ENCODE measurements at regions not wholly inside any gene's neighbourhood (a gene's known extent, or its start where the extent isn't known, plus 50 kb on each side); places are given as distances from the start of the nearest gene placed in this dataset.
"Not testable (repeated sequence)": the region's sequence is repeated elsewhere in the genome, so short reads cannot be mapped to it uniquely, and the experiment has no call there.

- intact Hi-C loops (cut with micrococcal nuclease) = no loop called here
Observed at GRCh38 chr11:91366816-91367215, 857.8 kb upstream of the FAT3 start.

DNA sequence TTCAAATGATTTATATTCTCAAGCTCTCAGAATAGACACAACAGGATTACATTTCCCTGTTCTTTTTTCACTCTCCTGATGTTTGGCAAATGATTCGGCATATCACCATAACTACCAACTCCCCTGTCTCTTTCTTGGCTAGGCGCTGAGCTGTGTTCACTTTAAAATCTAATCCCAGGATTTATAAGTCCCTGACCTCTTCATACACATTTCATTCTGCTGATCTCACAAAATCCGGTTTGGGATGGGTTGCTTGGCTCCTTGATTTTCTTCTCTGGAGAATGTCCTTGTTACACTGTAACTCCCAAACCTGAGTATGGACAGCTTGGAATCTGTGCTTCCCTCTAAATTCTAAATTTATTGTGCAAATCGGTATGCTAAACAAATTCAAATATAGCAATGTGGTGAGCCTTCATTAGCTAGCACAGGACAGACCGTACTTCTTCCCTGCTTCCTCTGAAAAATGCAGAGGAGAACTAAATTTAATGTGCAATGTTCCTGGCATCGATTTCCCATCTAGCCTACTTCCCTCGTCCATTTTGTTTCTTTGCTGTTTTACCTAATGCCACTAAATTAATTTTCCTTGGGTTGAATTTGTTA, 858.5 kb upstream of the FAT3 start:
- intact Hi-C loops (cut with micrococcal nuclease) = no loop called here

- intact Hi-C loops (cut with micrococcal nuclease) = no loop called here
Observed at GRCh38 chr11:91350931-91351330, 873.7 kb upstream of the FAT3 start.

DNA sequence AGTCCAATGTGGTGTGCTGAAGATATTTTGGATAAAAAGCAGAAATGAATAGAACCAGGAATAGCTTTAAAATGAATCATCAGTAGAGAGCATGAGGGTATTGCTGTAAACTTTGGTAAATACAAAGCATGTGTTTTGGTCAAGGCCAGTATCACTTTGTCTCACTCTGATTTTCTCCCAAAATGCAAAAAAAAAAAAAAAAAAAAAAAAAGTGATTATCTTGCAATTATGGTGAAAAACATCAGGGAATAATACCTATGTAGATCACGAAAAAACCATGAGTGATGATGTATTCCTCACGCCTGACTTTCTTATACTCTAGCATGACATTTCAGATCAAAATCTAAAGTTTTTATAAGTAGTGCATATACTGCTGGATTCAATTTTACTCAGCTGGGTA, 897.9 kb upstream of the FAT3 start:
- intact Hi-C loops (cut with micrococcal nuclease) = no loop called here

- intact Hi-C loops (cut with micrococcal nuclease) = no loop called here
Observed at GRCh38 chr11:91326280-91326679, 898.3 kb upstream of the FAT3 start.

- intact Hi-C loops (cut with micrococcal nuclease) = no loop called here
Observed at GRCh38 chr11:91314521-91314920, 910.1 kb upstream of the FAT3 start.

DNA sequence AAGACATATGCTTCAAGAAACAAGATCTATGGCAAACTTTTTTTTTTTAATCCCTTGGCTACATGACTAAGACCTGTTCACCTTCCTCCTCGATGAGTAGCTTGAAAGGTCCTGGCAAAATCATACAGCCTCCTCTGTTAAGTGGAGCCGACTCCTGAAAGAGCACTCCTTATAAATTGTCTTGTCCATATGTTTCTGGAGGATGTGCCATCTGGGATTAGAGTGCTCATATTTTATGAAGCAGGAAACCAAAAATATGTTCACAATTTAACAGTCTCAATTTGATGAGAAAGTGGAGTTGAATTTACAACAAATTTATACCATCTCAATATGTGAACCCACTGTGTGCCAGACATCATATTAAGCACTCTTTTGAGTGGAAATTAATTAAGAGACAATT, 912.1 kb upstream of the FAT3 start:
- intact Hi-C loops (cut with micrococcal nuclease) = no loop called here

GRCh38 chr11:91310085-91310484, 914.5 kb upstream of the FAT3 start:
- intact Hi-C loops (cut with micrococcal nuclease) = no loop called here

GRCh38 chr11:91308069-91308468, 916.5 kb upstream of the FAT3 start:
- intact Hi-C loops (cut with micrococcal nuclease) = no loop called here

DNA sequence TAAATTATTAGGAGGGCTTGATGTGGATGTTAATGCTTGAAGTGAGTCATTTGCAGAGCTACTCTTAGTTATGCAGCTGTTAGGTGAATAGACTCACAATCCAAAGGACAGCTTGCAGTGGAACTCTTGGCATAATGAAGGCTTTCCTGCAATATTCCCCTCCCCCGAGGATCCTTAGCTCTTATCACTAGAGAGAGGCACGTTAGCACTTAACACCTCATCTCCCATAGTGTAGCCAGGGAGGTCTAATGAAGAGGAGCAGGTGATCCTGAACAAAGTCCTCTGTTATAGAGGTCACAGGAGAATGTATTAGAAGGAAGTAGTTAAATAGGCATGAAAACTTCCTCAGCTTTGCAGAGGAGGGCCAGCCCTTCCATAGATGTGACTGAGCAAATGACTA, 919.2 kb upstream of the FAT3 start:
- intact Hi-C loops (cut with micrococcal nuclease) = no loop called here

DNA sequence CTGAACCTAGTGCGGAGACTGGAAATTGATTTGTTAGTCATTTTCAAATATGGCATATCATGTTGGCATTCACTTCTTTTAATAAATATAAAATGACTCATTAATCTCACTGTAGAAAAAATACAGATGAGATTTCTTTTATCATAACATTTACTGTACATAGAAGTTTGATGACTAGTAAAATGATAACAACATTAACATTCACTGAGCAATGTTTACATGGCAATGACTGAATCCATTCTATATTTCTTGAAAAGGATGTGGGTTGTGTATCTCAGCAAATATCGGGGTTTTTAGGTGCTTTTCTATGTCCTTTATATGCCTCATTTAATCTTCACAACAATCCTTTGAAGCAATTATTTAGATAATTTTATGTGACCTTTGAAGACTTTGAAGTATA, 920.9 kb upstream of the FAT3 start:
- intact Hi-C loops (cut with micrococcal nuclease) = no loop called here

DNA sequence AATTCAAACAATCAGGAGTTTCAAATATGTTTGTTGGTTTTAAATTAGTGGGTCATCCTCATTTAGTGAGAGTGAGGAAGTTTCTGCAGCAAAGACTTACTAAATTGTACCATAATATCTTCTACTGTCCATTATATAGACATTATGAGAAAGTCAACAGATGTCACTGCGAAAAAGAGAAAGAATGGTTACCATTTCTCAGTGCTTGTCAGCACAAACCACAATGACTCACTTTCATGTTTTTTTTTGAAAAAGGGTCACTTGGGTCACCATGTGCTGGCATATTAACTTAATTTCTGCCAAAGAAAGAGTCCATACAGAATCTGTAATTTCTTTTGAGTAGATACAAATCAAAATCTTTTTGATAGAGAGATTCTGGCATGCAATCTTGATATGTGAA, 924.6 kb upstream of the FAT3 start:
- intact Hi-C loops (cut with micrococcal nuclease) = no loop called here

DNA sequence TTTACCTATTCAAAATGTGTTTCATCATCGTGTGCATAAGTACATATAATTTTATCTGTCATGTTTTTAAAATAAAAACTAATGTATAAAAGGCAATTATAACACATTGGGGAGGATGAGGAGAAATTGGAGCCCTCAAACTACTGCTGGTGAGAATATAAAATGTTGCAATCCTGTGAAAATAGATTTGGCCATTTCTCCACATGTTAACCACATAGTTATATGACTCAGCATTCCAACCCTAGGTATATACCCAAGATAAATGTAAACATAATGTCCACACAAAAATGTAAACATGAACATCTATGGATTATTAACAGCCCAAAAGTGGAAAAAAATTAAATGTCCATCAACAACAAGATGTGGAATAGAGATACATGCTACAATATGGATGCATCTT, 928.0 kb upstream of the FAT3 start:
- intact Hi-C loops (cut with micrococcal nuclease) = no loop called here

DNA sequence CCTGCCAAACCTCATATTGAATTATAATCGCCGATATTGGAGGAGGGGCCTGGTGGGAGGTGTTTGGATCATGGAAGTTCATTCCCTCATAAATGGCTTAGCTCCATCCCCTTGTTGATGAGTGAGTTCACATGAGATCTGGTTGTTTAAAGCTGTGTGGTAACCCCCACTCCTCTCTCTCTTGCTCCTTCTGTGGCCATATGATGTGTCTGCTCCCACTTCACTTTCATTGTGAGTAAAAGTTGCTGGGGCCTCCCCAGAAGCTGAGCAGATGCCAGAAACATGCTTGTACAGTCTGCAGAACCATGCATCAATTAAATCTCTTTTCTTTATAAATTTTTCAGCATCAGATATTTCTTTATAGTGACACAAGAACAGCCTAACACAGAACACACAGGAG, 929.0 kb upstream of the FAT3 start:
- intact Hi-C loops (cut with micrococcal nuclease) = no loop called here

DNA sequence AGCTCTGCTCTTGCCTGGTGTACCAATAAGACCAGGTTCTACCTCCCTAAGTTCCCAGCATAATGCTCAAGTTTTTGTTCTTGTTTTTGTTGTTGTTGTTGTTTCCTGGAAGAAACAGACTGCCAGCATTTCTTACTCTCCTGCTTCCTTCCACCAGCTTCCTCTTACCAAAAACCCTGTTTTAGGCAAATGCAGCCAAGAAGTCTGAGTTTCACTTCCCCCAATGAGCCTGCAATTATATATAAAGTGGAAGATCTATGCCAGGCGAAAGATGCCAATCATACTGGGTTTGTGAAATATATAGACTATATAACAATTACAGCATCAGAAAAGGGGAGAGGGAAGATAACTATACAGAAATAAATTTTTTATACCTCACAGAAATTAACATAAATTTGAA, 931.5 kb upstream of the FAT3 start:
- intact Hi-C loops (cut with micrococcal nuclease) = no loop called here

GRCh38 chr11:91272089-91272488, 952.5 kb upstream of the FAT3 start:
- intact Hi-C loops (cut with micrococcal nuclease) = no loop called here

DNA sequence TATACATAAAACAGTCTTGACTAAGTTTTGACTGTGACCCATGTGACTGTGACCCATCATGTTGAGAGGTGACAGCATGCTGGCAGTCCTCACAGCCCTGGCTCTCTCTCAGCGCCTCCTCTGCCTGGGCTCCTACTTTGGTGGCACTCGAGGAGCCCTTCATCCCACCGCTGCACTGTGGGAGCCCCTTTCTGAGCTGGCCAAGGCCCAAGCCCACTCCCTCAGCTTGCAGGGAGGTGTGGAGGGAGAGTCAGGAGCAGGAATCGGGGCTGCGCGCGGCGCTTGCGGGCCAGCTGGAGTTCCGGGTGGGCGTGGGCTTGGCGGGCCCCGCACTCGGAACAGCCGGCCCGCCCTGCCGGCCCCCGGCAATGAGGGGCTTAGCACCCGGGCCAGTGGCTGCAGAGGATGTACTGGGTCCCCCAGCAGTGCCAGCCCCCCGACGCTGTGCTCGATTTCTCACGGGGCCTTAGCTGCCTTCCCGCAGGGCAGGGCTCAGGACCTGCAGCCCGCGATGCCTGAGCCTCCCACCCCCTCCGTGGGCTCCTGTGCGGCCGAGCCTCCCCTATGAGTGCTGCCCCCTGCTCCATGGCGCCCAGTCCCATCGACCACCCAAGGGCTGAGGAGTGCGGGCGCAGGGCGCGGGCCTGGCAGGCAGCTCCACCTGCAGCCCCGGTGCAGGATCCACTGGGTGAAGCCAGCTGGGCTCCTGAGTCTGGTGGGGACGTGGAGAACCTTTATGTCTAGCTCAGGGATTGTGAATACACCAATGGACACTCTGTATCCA, 955.9 kb upstream of the FAT3 start:
- intact Hi-C loops (cut with micrococcal nuclease) = not testable (repeated sequence)

- intact Hi-C loops (cut with micrococcal nuclease) = no loop called here
Observed at GRCh38 chr11:91265946-91266345, 958.7 kb upstream of the FAT3 start.

DNA sequence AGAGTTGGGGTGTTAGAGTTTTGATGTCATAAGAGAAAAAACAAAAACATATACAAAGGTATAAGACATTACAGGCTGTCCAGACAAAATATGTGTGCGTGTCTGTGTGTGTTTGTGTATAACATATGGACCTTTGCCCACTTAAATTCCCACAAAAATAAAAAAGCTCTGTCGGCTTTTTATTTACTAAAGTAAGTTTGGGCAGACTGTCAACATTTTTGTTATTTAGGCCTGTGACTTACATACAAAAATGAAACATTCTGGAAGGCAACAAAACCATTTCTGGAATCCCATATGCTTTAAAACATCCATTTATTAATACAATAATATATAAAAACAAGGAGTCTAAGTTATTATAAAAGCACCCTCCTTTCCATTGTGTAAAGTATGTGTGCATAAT, 960.1 kb upstream of the FAT3 start:
- intact Hi-C loops (cut with micrococcal nuclease) = no loop called here

- intact Hi-C loops (cut with micrococcal nuclease) = no loop called here
Observed at GRCh38 chr11:91263496-91264365, 960.9 kb upstream of the FAT3 start.

GRCh38 chr11:91261513-91261912, 963.1 kb upstream of the FAT3 start:
- intact Hi-C loops (cut with micrococcal nuclease) = no loop called here

- intact Hi-C loops (cut with micrococcal nuclease) = no loop called here
Observed at GRCh38 chr11:91258876-91259275, 965.7 kb upstream of the FAT3 start.

All from T-helper 1 cell treated with Interleukin-12 subunit alpha and Interleukin-12 subunit beta and Interleukin-4 antibody, amounts not matched to agents 30 ng/mL and 1 ng/mL, for 36 hours (primary cell).